SK-N-SH (cell line): ENCODE measurements at regions not wholly inside any gene's neighbourhood (a gene's known extent, or its start where the extent isn't known, plus 50 kb on each side); places are given as distances from the start of the nearest gene placed in this dataset.

Experiments used
- CTCF ChIA-PET: fragments of 300-600, 350-600 bp; formaldehyde crosslinking; extraction: SDS; loops from one replicate; lab custom pipeline; 2021; lab: Yijun Ruan, JAX
- POLR2A ChIA-PET: fragments of 350-600 bp; sonication (Branson Sonifier 250); formaldehyde crosslinking; extraction: SDS; loops from one replicate; lab custom pipeline; 2020; ENCODE audit warnings: antibody characterized with exemption, inconsistent platforms; lab: Yijun Ruan, JAX
- DNase-seq: peaks from one replicate; pipeline ENCODE4 v3.0.0; 2012
- H2AFZ ChIP-seq: fragments of 200-600 bp; sonication (generic); 2 replicates; pipeline ENCODE4 v1.8.1; 2016; ENCODE audit warnings: antibody characterized with exemption, mild to moderate bottlenecking, low read depth
- H3F3A ChIP-seq: fragments of 200-600 bp; sonication (generic); replicated peaks from 2 replicates; pipeline ENCODE3; 2016; ENCODE audit warnings: antibody characterized with exemption, mild to moderate bottlenecking; ENCODE audit not compliant: insufficient read depth
- H3K27ac ChIP-seq, 2 experiments: fragments of 200-500 bp in 1 of 2; fragments of 200-600 bp in 1 of 2; sonication (Bioruptor generic) in 1 of 2; sonication (generic), shearing (Covaris generic) in 1 of 2; 2 replicates each; pipeline versions ENCODE4 v1.5.1 to v1.6.1; 2014 to 2016; ENCODE audit warnings: low read depth in 2 of 2, inconsistent platforms in 1 of 2, low read length in 1 of 2, mild to moderate bottlenecking in 1 of 2, mixed read lengths in 1 of 2
- H3K27me3 ChIP-seq: fragments of 200-600 bp; sonication (generic), shearing (Covaris generic); 2 replicates; pipeline ENCODE4 v1.6.1; 2016; ENCODE audit warnings: mixed run types; ENCODE audit not compliant: insufficient read depth
- H3K36me3 ChIP-seq, 2 experiments: fragments of 200-500 bp in 1 of 2; fragments of 200-600 bp in 1 of 2; sonication (Bioruptor generic) in 1 of 2; sonication (generic) in 1 of 2; replicated peaks in 1 of 2; 2 replicates each; pipeline versions ENCODE3 to v1.5.1; 2014 to 2016; ENCODE audit warnings: low read length in 1 of 2, mild to moderate bottlenecking in 1 of 2; ENCODE audit not compliant: insufficient read depth in 2 of 2, control insufficient read depth in 1 of 2
- H3K4me1 ChIP-seq, 2 experiments: fragments of 200-500 bp in 1 of 2; fragments of 200-600 bp in 1 of 2; sonication (Bioruptor generic) in 1 of 2; sonication (generic), shearing (Covaris generic) in 1 of 2; 2 replicates each; pipeline versions ENCODE4 v1.5.1 to v1.6.1; 2014 to 2016; ENCODE audit warnings: low read depth in 1 of 2, low read length in 1 of 2, mixed run types in 1 of 2; ENCODE audit not compliant: insufficient read depth in 2 of 2, control insufficient read depth in 1 of 2
- H3K4me2 ChIP-seq: fragments of 200-600 bp; sonication (generic), shearing (Covaris generic); 2 replicates; pipeline ENCODE4 v1.6.1; 2017; ENCODE audit warnings: mixed run types
- H3K4me3 ChIP-seq, 2 experiments: fragments of 200-500 bp in 1 of 2; fragments of 200-600 bp in 1 of 2; sonication (Bioruptor generic) in 1 of 2; sonication (generic), shearing (Covaris generic) in 1 of 2; 2 replicates each; pipeline versions ENCODE4 v1.5.1 to v1.8.1; 2014 to 2016; ENCODE audit warnings: low read depth in 2 of 2, inconsistent platforms in 1 of 2, low read length in 1 of 2, mild to moderate bottlenecking in 1 of 2, mixed read lengths in 1 of 2, moderate library complexity in 1 of 2
- H3K79me2 ChIP-seq: fragments of 200-600 bp; sonication (generic); 2 replicates; pipeline ENCODE4 v1.8.1; 2017; ENCODE audit warnings: mild to moderate bottlenecking; ENCODE audit not compliant: insufficient read depth
- H3K9ac ChIP-seq: fragments of 200-600 bp; sonication (generic); 2 replicates; pipeline ENCODE4 v1.6.1; 2017; ENCODE audit warnings: mixed run types
- H3K9me2 ChIP-seq: fragments of 200-600 bp; sonication (generic); 2 replicates; pipeline ENCODE4 v1.6.1; 2017; ENCODE audit warnings: mixed run types
- H3K9me3 ChIP-seq: fragments of 200-600 bp; sonication (generic); 2 replicates; pipeline ENCODE4 v1.6.1; 2017; ENCODE audit warnings: mixed run types, mild to moderate bottlenecking, moderate library complexity
- H4K20me1 ChIP-seq: fragments of 200-600 bp; sonication (generic); 2 replicates; pipeline ENCODE4 v1.6.1; 2017; ENCODE audit warnings: mild to moderate bottlenecking, mixed run types; ENCODE audit not compliant: insufficient read depth
- CHD2 ChIP-seq: fragments of 150-350 bp; IDR thresholded peaks from 2 replicates; pipeline ENCODE4 v1.6.1; 2018; ENCODE audit warnings: low read length; ENCODE audit not compliant: partially characterized antibody
- ELF1 ChIP-seq: IDR thresholded peaks from 2 replicates; pipeline ENCODE4 v1.4.0; 2012
- EZH2phosphoT487 ChIP-seq: fragments of 200-600 bp; sonication (generic); IDR thresholded peaks from 2 replicates; pipeline ENCODE4 v1.6.1; 2017; ENCODE audit warnings: low read depth, mixed run types, mild to moderate bottlenecking, antibody characterized with exemption, moderate library complexity, borderline replicate concordance
- FOXM1 ChIP-seq: IDR thresholded peaks from 2 replicates; pipeline ENCODE4 v1.4.0; 2012; ENCODE audit warnings: low read depth, mild to moderate bottlenecking
- GABPA ChIP-seq: IDR thresholded peaks from 2 replicates; pipeline ENCODE4 v1.4.0; 2012; ENCODE audit warnings: low read depth, mild to moderate bottlenecking
- JUND ChIP-seq: IDR thresholded peaks from 2 replicates; pipeline ENCODE4 v1.4.0; 2012
- MEF2A ChIP-seq: IDR thresholded peaks from 2 replicates; pipeline ENCODE4 v1.4.0; 2012; ENCODE audit warnings: low read depth, borderline replicate concordance
- NFIC ChIP-seq: IDR thresholded peaks from 2 replicates; pipeline ENCODE4 v1.4.0; 2012; ENCODE audit warnings: borderline replicate concordance
- RAD21 ChIP-seq: IDR thresholded peaks from 2 replicates; pipeline ENCODE4 v1.6.1; 2012; ENCODE audit warnings: mild to moderate bottlenecking, low read length
- RCOR1 ChIP-seq: fragments of 150-350 bp; IDR thresholded peaks from 2 replicates; pipeline ENCODE4 v1.6.1; 2017; ENCODE audit warnings: antibody characterized with exemption, low read length
- RFX5 ChIP-seq: IDR thresholded peaks from 2 replicates; pipeline ENCODE4 v1.6.1; 2012; ENCODE audit warnings: mild to moderate bottlenecking, improper control_type of control experiment, low read length
- SMC3 ChIP-seq: IDR thresholded peaks from 2 replicates; pipeline ENCODE4 v1.6.1; 2012; ENCODE audit warnings: low read depth, low read length, improper control_type of control experiment
- TEAD4 ChIP-seq: IDR thresholded peaks from 2 replicates; pipeline ENCODE4 v1.4.0; 2012; ENCODE audit warnings: mild to moderate bottlenecking, borderline replicate concordance; ENCODE audit not compliant: insufficient read depth
- YY1 ChIP-seq: IDR thresholded peaks from 2 replicates; pipeline ENCODE4 v1.4.0; 2012; ENCODE audit warnings: low read depth, mild to moderate bottlenecking
- WGBS: methylation state at CpG from one replicate; pipeline ENCODE4 v1.1.6; 2017; ENCODE audit warnings: low lambda C conversion rate; 5-methylcytosine and 5-hydroxymethylcytosine counted together
- TF ChIP-seq, protein P1 (sequence below): IDR thresholded peaks from 2 replicates; pipeline ENCODE4 v1.6.1; 2012; ENCODE audit warnings: mild to moderate bottlenecking, low read depth, low read length, moderate library complexity
- TF ChIP-seq, protein P2 (sequence below): IDR thresholded peaks from 2 replicates; pipeline ENCODE4; 2012

DNA sequence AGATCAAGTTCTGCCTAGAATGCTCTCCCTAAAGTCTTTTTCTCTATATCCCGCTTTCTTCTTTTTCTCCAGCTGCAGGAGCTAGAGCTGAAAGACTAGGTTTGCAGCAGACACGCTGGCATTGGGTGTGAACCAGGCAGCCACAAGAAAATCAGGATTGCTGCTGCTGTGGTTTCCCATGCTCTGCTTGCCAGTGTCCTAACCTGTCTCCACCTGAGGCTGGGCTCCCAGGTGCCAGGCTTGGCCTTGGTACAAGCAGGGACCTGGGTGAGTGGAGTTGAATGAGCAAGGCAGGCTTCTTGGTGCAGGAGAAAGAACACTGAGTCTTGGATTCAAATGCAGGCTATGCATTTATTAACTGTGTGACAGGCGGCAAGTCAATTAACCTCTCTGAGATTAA is 440.3 kb upstream of the MAF start:
- Histone ChIP-seq H3K79me2 (no peaks in the 10 kb centered on the region), H3K9me3 (no peaks in the 10 kb centered on the region), H3K4me2 (no peak overlapping the region), H3K9ac (no peak overlapping the region), H3K4me1 (peaks cover 0 to 7% of the 10 kb centered on the region in 2 experiments; a peak in 2 of 4 replicates), H3K36me3 (no peaks in the 10 kb centered on the region), H3K9me2 (no peaks in the 10 kb centered on the region), H3K4me3 (no peak overlapping the region), H4K20me1 (no peaks in the 10 kb centered on the region), H2AFZ (no peak overlapping the region), H3F3A (no peaks in the 10 kb centered on the region), H3K27ac (peak overlapping the region in 1 of 2 experiments; percentile 71; a peak in 1 of 4 replicates), H3K27me3 (no peaks in the 10 kb centered on the region)
- ChIA-PET POLR2A (no interaction called here), CTCF (interaction anchor here (0.8 to 1.1 kb wide), 2 partner anchors 20 to 80 kb away, joined by 3 read pairs; no protein-coding TSS in a partner anchor)
- TF ChIP-seq CHD2 (no peak), NFIC (no peak), MEF2A (no peak), TEAD4 (no peak), EZH2phosphoT487 (no peak), ELF1 (no peak)
- no peak for DNase-seq
- 34% methylated on average over 3 of the region's 3 CpGs for WGBS

DNA sequence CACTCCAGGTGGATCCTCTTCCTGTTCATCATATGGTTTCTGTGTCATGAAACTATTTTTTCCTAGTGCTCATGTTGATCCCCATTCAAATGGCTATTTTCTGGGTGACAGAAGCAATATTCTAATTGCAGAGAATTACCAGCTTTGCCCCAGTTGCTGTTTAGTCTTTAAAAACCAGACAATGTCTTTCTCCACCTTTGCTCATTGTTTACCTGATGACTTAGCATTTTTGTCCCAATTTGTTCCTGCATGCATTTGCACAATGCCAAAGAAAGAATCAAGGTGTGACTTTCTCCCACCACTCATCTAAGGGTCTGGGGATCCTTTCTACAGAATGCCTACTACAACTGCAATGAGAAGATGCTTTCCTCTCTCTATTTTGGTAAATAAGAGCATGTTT is 439.9 kb upstream of the MAF start:
- H3K9me3 ChIP-seq: no peaks in the 10 kb centered on the region
- no peak overlapping the region for H3K4me3 ChIP-seq
- no peaks in the 10 kb centered on the region for H3K36me3 ChIP-seq
- H2AFZ ChIP-seq: no peak overlapping the region
- H3K9me2 ChIP-seq: no peaks in the 10 kb centered on the region
- H3K27me3 ChIP-seq: no peaks in the 10 kb centered on the region
- peaks cover 0 to 7% of the 10 kb centered on the region in 2 experiments; a peak in 2 of 4 replicates for H3K4me1 ChIP-seq
- no peak overlapping the region for H3K9ac ChIP-seq
- no peak overlapping the region for H3K4me2 ChIP-seq
- ChIA-PET CTCF (interaction anchor here (0.8 kb wide), 1 partner anchor 20 kb away, joined by 3 read pairs; no protein-coding TSS in a partner anchor), POLR2A (no interaction called here)
- H3K27ac ChIP-seq: no peak overlapping the region; a peak in 1 of 4 replicates
- TF ChIP-seq CHD2 (no peak), MEF2A (no peak), RAD21 (no peak), EZH2phosphoT487 (no peak)
- no peak for DNase-seq
- H3K79me2 ChIP-seq: no peaks in the 10 kb centered on the region
- no peaks in the 10 kb centered on the region for H4K20me1 ChIP-seq
- no peaks in the 10 kb centered on the region for H3F3A ChIP-seq

DNA sequence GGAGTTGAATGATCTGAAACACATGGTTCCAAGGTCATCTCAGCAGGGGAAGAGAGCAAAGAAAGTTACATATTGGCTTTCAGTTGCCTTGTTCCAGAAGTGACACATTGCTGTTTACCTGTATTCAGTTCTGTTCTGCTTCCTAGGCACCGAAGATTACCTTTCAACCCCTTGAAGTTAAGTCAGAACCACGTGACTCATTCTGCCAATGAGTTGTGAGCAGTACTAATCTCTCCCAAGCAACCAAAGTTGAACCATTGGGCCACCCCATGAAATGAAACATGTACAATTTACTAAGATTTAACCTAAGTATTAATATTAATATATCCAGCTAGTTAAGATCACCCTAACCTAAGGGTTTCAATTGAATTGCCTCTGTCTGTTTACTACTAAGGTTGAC is 439.2 kb upstream of the MAF start:
- 27% methylated on average over 2 of the region's 2 CpGs for WGBS

More for the DNA sequence above, 439.2 kb upstream of the MAF start:
- Histone ChIP-seq H4K20me1 (no peaks in the 10 kb centered on the region), H3K9me2 (no peaks in the 10 kb centered on the region), H3K4me1 (peaks cover 0 to 7% of the 10 kb centered on the region in 2 experiments; a peak in 2 of 4 replicates), H3K4me2 (no peak overlapping the region), H3K27ac (no peak overlapping the region), H3K9ac (no peak overlapping the region), H3K4me3 (no peak overlapping the region), H3F3A (no peaks in the 10 kb centered on the region), H3K36me3 (no peaks in the 10 kb centered on the region), H3K79me2 (no peaks in the 10 kb centered on the region), H2AFZ (no peak overlapping the region), H3K9me3 (no peaks in the 10 kb centered on the region), H3K27me3 (no peaks in the 10 kb centered on the region)
- ChIA-PET CTCF (no interaction called here), POLR2A (no interaction called here)
- no peak for DNase-seq
- TF ChIP-seq YY1 (no peak), ELF1 (no peak), SMC3 (no peak), MEF2A (no peak), RCOR1 (no peak), GABPA (no peak), FOXM1 (no peak), JUND (no peak), RFX5 (no peak)
- TF ChIP-seq, protein P1, sequence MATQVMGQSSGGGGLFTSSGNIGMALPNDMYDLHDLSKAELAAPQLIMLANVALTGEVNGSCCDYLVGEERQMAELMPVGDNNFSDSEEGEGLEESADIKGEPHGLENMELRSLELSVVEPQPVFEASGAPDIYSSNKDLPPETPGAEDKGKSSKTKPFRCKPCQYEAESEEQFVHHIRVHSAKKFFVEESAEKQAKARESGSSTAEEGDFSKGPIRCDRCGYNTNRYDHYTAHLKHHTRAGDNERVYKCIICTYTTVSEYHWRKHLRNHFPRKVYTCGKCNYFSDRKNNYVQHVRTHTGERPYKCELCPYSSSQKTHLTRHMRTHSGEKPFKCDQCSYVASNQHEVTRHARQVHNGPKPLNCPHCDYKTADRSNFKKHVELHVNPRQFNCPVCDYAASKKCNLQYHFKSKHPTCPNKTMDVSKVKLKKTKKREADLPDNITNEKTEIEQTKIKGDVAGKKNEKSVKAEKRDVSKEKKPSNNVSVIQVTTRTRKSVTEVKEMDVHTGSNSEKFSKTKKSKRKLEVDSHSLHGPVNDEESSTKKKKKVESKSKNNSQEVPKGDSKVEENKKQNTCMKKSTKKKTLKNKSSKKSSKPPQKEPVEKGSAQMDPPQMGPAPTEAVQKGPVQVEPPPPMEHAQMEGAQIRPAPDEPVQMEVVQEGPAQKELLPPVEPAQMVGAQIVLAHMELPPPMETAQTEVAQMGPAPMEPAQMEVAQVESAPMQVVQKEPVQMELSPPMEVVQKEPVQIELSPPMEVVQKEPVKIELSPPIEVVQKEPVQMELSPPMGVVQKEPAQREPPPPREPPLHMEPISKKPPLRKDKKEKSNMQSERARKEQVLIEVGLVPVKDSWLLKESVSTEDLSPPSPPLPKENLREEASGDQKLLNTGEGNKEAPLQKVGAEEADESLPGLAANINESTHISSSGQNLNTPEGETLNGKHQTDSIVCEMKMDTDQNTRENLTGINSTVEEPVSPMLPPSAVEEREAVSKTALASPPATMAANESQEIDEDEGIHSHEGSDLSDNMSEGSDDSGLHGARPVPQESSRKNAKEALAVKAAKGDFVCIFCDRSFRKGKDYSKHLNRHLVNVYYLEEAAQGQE: no peak
- TF ChIP-seq, protein P2, sequence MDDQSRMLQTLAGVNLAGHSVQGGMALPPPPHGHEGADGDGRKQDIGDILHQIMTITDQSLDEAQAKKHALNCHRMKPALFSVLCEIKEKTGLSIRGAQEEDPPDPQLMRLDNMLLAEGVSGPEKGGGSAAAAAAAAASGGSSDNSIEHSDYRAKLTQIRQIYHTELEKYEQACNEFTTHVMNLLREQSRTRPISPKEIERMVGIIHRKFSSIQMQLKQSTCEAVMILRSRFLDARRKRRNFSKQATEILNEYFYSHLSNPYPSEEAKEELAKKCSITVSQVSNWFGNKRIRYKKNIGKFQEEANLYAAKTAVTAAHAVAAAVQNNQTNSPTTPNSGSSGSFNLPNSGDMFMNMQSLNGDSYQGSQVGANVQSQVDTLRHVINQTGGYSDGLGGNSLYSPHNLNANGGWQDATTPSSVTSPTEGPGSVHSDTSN: no peak
